ENCODE measurements at regions not wholly inside any gene's neighbourhood (a gene's known extent, or its start where the extent isn't known, plus 50 kb on each side); places are given as distances from the start of the nearest gene placed in this dataset.

GRCh38 chr13:73372666-73373627, 314.1 kb downstream of the KLF5 start:
- TF ChIP-seq CTCF (IDR thresholded peaks at IDR 0.05 in 2 of 3, conservative IDR thresholded peaks at IDR 0.05 in 1 of 3; ENCODE audit: borderline replicate concordance in 1 of 3, insufficient read depth in 1 of 3, low read depth in 2 of 3, low read length in 2 of 3), result no peak
- TF ChIP-seq REST (IDR thresholded peaks at IDR 0.05; ENCODE audit: low read depth), result no peak

Measured in HCT116 (cell line).